Activated CD8-positive, alpha-beta memory T cell treated with anti-CD3 and anti-CD28 coated beads for 36 hours (primary cell): ENCODE measurements at regions not wholly inside any gene's neighbourhood (a gene's known extent, or its start where the extent isn't known, plus 50 kb on each side); places are given as distances from the start of the nearest gene placed in this dataset.
"Not testable (repeated sequence)": the region's sequence is repeated elsewhere in the genome, so short reads cannot be mapped to it uniquely, and the experiment has no call there.

ENCODE experiments used
- CTCF ChIA-PET: fragments of 350-600 bp; sonication (Branson Sonifier 250); formaldehyde crosslinking; loops from one replicate; lab custom pipeline; 2021; ENCODE audit warnings: antibody characterized with exemption; lab: Charles Lee
- POLR2A ChIA-PET: fragments of 350-600 bp; sonication (Branson Sonifier 250); formaldehyde crosslinking; loops from one replicate; lab custom pipeline; 2021; ENCODE audit warnings: antibody characterized with exemption; lab: Charles Lee

DNA sequence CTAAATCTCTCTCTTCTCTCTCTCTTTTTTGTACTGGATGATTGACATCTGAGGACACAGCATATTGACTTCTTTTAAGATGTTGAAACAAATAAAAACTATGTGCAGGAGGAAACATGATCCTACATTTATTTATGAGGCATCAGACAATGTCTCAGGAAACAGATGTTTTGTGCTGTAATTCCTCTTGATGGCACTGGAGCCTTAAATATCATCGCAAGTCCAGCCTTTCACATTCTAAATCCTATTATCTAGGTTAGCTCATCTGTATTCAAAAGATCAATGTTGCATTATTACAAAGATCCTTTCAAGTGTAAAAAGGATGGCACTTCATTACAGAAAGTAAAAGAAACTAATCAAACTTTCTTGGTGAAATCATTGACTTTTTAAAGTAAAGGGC is 63.9 kb downstream of the MAT2B start:
- ChIA-PET POLR2A (no interaction called here), CTCF (no interaction called here)

DNA sequence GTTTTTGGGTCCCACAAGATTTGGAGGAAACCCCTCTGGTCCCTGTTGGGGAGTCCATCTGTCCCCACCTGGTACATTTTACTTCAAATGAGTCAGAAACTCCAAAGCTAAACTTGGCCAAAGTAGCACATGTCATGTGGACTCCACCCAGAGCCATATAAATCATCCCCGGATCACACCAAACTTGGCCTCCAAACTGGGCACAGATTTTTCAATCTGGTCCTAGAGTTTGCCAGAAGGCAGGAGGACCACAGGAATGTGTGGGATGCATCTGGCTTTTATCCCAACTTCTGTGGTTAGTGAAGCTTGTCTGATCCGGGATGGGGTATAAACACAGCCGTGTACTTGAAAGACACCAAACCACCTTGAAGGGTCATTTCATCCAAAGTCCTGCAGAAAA is 66.3 kb downstream of the MAT2B start:
- ChIA-PET POLR2A (no interaction called here), CTCF (no interaction called here)

DNA sequence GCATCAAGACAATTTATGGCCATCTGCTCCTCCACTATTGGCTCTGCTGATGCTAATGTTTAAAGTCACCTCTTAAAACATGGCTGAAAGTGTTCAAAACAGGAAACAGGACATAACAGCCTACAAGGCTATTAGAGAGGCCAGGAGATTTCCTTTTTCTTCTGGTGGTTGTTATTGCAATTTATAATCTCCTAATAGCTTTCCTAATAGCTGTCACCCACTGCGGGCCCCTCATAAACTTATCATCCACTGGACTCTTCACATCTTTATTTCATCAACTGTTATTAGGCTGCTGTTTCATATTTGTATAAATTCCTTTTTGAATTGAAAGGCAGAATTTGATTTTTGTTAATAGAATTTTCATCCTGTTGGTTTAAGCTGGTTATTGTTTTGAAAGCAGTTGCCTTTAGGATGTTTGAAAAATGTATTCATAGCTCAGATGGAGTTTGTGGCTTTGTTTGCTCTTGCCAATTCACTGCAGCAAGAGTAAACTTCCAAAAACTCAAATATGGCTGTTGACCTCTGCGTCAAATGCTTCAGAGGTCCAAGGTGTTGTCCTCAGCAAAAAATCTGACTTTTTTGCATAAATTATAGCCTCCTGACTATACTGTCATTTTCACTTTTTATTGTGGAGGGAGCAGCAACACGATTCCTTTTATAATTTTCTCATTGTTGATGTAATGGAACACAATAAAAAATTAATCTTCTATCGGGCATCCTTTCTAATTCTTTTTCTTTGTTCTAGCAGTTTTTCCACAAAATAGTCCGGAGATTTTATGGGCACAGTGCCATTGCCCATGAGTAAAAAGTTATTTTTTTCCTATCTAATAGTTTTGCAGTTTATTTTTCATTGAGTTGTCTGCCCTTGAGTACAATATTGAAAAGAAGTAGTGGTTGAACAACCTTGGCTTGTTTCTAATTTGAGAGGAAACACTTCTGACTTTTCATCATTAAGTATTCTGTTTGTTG is 69.3 kb downstream of the MAT2B start:
- CTCF ChIA-PET: no interaction called here
- POLR2A ChIA-PET: no interaction called here

DNA sequence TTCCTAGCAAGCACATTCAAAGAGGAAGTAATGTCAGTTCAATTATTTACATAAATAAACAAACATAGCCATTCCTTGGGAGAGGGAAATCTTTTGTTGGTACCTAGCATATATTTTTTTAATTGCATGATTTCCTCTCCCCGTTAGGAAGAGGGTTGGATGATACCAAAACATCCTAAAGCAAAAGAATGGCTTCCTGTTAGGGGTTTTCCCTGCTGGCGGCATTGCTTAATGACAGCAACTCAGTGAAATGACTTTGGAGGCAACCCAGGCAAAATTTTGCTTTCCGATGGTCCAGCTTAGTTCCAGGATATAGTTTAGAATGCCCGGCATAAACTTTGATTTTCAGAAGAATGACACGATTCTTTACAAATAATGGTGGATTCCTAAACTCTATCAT is 73.2 kb downstream of the MAT2B start:
- POLR2A ChIA-PET: no interaction called here
- CTCF ChIA-PET: interaction anchor here (1.1 kb wide), 1 partner anchor 13 kb away, joined by 3 read pairs; no protein-coding TSS in a partner anchor

DNA sequence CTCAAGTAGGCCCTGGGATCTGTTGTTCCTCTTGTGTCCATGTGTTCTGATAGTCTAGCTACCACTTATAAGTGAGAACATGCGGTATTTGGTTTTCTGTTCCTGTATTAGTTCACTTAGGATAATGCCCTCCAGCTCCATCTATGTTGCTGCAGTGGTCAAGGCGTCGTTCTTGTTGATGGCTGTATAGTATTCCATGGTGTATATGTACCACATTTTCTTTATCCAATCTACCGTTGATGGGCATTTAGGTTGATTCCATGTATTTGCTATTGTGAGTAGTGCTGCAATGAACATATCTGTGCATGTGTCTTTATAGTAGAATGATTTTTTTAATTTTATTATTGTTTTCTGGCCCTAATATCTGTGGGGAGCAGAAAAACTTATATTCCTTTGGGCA is 74.3 kb downstream of the MAT2B start:
- CTCF ChIA-PET: interaction anchor here (0.6 kb wide), 1 partner anchor 59 kb away, joined by 3 read pairs; no protein-coding TSS in a partner anchor
- POLR2A ChIA-PET: no interaction called here

DNA sequence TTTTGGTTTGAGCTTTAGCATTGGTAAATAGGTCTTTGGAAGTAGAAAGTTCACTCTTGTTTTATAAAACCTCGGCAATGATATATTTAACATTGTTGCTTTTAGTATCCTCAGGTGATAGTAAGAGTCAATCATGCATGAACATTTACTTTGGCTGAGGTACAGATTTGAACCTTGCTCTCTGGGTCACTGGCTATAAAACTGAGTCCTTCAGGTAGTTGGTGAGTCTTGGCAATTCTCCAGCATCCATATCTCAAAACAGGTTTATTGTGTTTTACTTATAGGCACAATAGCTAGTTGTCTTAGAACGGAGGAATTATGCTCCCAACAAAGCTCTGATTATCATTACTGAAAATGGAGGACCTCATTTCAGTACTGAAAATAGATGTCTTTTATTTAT is 75.1 kb downstream of the MAT2B start:
- ChIA-PET POLR2A (no interaction called here), CTCF (no interaction called here)

DNA sequence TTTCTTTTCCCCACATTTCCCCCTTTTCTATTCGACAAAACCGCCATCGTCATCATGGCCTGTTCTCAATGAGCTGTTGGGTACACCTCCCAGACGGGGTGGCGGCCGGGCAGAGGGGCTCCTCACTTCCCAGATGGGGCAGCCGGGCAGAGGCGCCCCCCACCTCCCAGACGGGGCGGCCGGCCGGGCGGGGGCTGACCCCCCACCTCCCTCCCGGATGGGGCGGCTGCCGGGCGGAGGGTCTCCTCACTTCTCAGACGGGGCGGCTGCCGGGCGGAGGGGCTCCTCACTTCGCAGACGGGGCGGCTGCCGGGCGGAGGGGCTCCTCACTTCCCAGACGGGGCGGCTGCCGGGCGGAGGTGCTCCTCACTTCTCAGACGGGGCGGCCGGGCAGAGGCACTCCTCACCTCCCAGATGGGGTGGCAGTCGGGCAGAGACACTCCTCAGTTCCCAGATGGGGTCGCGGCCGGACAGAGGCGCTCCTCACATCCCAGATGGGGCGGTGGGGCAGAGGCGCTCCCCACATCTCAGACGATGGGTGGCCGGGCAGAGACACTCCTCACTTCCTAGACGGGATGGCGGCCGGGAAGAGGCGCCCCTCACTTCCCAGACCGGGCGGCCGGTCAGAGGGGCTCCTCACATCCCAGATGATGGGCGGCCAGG is 78.2 kb downstream of the MAT2B start:
- POLR2A ChIA-PET, CTCF ChIA-PET: not testable (repeated sequence)

DNA sequence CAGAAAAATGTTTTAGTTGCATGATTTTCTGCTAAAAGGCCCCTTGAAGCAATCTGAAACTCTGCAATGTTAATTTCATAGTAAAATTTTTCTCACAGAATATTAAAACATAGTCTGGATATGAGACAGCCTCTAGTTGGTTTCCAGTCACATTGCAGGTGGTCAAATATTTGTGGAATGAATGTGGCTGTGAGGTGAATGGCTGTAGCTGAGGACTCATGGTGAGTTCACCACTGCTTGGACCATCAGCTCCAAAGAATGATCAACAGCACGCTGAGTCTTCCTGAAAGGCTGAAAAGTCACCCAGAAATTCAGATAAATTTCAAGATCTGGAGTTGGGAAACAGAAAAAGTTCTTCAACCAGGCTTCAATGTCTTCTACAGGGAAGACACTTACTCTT is 79.8 kb downstream of the MAT2B start:
- ChIA-PET POLR2A (no interaction called here), CTCF (no interaction called here)

DNA sequence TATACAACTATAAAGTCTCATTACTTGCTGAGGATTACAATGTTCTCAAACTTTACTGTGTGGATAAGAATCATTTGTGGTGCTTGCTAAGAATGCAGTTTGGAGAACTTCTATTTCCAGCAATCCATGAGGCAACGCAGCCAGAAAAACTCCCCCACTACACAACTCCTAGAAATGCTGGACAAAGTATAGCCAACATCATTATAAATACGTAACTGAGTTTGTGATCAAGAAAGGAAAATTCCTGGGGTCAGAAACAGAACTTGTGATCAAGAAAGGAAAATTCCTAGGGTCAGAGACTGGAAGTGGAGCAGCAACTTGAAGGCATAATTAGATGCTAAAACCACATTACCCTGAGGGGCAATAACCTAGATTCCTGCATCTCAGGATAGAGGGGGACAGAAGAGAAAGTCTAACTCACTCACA is 81.1 kb downstream of the MAT2B start:
- POLR2A ChIA-PET: no interaction called here
- CTCF ChIA-PET: no interaction called here

DNA sequence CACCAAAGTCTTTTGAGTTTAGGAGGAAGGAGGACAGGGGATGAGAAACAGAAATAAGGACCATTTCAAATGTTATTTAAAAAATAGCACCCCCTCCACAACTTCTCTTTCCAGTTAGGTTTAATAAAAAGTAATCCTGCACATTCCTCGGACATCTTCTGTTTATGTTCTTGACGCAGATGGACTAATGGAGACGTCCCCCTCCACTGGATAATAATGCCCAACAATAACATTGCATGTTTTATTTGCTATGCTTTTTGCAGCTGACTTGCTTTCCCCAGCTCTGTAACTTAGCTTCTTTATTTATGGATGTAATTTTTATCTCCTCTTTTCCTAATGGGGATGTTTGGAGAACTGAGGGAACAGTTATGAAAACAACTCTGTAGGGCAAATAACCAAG is 89.5 kb downstream of the MAT2B start:
- POLR2A ChIA-PET: no interaction called here
- CTCF ChIA-PET: no interaction called here

DNA sequence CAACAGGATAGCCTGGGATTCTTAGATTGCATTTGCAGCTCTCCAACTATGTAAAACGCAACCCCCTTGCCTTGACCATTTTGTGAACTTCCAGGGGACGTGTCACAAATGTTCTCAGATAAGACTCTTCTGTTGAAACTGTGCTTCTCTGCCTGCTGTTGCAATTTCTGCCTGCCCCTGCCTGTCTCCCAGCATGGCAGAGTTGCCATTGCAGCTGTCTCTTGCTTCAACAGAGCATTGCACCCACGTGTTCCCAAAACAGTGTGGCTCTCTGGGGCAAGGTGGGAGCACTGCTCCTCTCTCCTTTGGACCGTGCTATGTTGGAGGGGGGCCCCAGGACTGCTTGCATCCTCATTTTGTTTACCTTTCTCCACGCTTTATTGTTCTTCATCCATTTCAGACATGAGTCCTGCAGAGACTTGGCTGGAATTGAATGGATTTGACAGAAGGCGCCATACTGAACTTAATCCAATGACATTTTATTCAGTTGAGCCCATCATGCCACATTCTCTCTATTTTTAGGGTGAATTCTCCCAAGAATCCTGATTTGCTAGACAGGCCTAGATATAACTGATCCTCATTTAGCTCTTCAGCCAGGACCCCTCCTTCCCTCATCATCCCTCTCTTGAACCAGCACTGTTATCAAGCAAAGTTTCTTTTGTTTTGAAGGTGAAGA is 90.7 kb downstream of the MAT2B start:
- CTCF ChIA-PET: no interaction called here
- POLR2A ChIA-PET: no interaction called here

DNA sequence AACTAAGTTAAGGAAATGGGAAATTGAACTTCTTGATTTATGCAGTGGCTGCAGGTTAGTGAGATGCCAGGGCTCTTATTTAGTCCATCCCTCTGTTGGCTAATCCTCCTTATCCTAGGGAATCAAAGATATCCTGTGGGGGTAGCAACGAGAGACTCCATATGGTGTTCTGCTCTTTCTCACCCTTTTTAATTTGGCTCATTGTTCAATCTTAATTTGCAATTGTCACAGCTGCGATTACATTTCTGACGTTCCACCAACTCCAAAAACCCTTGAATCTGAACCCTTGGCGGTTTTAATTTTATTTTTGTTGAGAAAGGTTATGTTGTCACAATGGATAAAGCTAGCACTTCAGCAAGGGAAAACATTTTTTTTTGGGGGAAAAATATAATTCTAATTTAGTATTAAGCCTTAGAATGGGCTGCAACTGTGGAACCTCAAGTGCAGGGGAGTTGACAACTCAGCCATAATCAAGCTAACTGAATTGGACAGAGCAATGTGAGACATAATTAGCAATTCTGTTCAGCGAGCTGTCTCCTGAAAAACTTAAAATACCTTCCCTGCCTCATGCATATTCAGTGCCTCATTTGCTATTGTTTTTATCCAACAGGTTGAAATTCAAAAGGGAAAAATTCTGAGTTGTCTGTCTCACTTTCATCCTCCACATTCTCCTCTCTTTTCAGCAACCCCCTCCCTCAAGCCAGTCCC is 91.3 kb downstream of the MAT2B start:
- CTCF ChIA-PET: no interaction called here
- POLR2A ChIA-PET: no interaction called here

DNA sequence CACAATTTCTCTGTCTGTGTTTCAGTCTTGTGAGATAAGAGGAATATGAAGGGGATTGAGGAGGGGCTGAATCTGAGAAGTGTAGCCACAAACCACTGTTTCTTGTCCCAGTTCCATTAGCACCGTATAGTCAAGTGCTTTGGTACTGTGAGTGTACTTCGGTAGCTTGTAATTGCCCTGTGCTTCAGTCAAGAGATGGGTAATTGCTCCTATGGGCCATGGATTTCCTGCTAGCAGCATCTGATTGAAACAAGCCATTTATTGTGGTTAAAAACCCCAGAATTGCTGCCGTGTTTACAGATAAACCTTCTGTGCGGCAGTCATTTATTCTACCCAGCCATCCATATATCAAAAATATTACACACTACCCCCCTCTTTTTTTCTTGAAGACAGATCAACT is 98.6 kb downstream of the MAT2B start:
- CTCF ChIA-PET: no interaction called here

DNA sequence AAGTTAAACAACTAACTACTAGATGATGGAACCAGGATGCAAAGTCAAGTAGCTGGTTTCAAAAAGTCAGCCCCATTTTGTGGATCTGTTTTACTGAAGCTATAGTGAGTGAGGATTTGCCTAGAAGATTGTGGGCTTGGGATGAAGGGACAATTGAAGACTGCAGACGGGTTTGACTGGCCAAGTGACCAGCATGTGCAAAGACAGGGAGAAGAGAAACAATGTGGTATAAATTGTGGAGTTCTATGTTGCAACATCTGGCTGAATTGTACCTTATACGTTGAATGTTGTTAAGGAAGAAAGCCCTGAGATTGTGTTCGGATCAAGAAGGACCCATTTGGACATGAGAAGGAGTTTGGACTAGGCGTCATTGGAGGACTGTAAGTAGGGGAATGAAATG is 101.8 kb downstream of the MAT2B start:
- POLR2A ChIA-PET: no interaction called here
- CTCF ChIA-PET: no interaction called here

More for the DNA sequence above, 98.6 kb downstream of the MAT2B start:
- POLR2A ChIA-PET: no interaction called here

DNA sequence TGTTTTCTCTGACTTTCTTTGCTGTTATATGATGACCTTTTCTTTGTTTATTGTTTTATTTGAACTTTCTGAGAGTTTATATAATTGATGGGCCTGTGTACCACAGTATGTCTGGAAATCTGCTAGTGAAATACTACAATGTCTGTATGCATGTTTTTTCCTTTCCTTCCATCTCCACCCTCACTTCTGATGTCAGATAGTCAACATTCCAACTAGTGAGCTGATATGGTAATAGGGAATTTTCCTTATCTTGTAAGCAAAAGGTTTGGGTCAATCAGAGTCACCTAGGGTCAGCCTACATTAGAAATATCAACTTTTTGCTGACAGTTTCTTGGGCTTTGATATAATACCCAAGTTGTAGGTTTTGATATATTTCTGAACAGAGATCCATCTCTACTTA is 103.2 kb downstream of the MAT2B start:
- ChIA-PET POLR2A (no interaction called here), CTCF (no interaction called here)

DNA sequence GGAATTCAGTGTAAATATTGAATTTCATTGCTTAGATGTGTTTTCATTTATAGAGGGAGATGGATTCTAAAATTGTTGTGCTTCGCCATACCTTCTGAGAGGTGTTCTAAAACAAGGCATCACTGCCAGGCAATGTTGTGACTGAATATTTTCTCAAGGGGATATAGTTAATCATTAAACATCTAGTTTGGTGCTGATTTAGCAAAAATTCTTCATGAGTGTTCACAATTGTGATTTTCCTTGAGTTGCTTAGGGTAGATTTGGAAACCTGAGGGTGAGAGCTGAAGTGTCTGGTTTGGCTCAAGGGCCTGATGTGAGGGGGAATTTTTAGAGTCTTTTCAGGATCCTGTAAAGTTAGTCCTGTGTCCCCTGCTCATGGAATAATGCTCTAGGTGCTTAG is 104.5 kb downstream of the MAT2B start:
- ChIA-PET CTCF (no interaction called here), POLR2A (no interaction called here)

DNA sequence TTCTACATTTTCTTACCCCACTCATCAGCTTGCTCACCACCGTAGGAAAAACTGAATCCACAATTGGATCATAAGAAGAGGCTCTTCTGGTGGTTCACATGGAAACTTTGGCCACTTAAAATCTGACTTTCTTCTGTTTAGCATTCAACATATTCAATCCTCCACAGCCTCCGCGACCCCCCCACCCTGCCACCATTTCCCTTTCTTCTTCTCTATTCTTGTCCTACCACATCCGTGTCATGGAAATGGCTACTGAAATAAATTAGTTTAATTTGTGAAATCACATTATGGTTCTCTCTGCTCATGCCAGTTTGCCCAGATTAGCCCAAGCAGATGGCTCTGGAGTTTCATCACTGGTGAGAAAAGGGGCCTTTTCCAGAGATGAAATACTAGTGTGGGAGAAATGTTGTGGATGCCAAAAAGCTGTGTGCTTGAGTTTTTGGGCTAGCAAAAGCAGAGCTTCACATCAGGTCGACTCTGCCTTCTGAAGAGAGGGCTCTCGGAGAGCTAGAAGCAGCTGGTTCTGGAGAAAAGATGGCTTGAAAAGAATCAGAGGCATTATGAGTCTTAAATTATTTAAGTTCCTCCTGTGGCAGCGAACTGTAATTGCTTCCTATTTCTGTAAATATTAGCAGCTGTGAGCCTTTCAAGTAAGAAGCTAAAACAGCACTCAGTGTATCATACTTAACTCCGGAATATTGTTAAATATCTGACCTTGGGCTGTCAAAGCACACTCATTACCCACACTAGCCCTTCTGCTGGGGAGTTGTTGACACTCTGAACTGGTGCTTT is 107.1 kb downstream of the MAT2B start:
- ChIA-PET CTCF (no interaction called here), POLR2A (no interaction called here)

DNA sequence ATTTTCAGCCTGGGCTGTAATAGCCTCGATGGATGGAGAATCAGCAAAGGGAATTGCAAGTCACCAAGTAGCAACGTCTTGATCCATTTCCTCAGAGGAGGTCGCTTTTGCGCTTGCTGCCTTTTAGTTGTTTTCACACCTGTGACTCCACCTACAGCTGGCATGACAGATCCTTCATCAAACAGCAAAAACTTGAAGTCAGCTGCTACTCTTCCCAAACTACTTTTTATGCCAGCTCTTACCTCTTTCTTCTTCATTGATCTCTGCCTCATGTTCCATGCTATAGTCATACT is 107.7 kb downstream of the MAT2B start:
- POLR2A ChIA-PET: no interaction called here
- CTCF ChIA-PET: no interaction called here

DNA sequence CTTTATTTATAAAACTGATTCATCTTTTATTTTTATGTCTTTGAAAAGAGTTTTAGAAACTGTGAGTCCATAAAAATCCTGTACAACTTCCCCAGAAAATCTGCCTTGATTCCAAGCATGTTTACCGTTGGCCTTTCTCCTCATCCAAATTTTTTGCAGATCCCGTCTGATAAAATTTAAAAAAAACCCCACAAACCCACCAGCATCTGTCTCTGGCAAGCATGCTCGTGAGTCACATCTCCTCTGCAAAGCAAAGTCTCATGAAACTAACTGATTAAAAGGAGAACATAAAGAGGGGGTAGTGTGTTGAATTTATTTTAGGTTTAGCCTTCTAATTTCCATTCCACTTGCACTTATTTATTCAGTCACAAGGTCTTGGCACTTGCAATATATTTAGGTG is 109.4 kb downstream of the MAT2B start:
- POLR2A ChIA-PET: no interaction called here
- CTCF ChIA-PET: no interaction called here
